ENCODE measurements at regions not wholly inside any gene's neighbourhood (a gene's known extent, or its start where the extent isn't known, plus 50 kb on each side); places are given as distances from the start of the nearest gene placed in this dataset.

GRCh38 chrY:21192694-21193093, 318.4 kb upstream of the RBMY1B start:
- in situ Hi-C loops (cut with MboI; ENCODE audit: low sequenced_read_pairs in 4 of 4): no loop called here
- DNase-seq (no peak), ATAC-seq (no peak)
- Histone ChIP-seq H3K9me3 (no peaks in the 10 kb centered on the region), H3K27ac (no peak overlapping the region), H3K27me3 (no peaks in the 10 kb centered on the region), H3K4me1 (no peaks in the 10 kb centered on the region), H3K4me3 (no peak overlapping the region), H3K36me3 (no peaks in the 10 kb centered on the region)
- TF ChIP-seq CTCF (IDR thresholded peaks at IDR 0.05 in 4 of 5, conservative IDR thresholded peaks at IDR 0.05 in 1 of 5) (no peak), POLR2A (IDR thresholded peaks at IDR 0.05) (no peak)
- intact Hi-C loops (cut with DNase I; ENCODE audit: low total_unique reads): no loop called here

GRCh38 chrY:21200246-21200645, 310.9 kb upstream of the RBMY1B start:
- in situ Hi-C loops (cut with MboI; ENCODE audit: low sequenced_read_pairs in 4 of 4): no loop called here
- ATAC-seq (no peak), DNase-seq (no peak)
- Histone ChIP-seq H3K4me1 (no peaks in the 10 kb centered on the region), H3K4me3 (no peak overlapping the region), H3K9me3 (no peaks in the 10 kb centered on the region), H3K27ac (no peak overlapping the region), H3K27me3 (no peaks in the 10 kb centered on the region), H3K36me3 (no peaks in the 10 kb centered on the region)
- intact Hi-C loops (cut with DNase I; ENCODE audit: low total_unique reads): no loop called here
- no peak for TF ChIP-seq CTCF (IDR thresholded peaks at IDR 0.05 in 4 of 5, conservative IDR thresholded peaks at IDR 0.05 in 1 of 5)
- TF ChIP-seq POLR2A (IDR thresholded peaks at IDR 0.05): no peak

- Histone ChIP-seq H3K9me3 (no peaks in the 10 kb centered on the region), H3K27me3 (no peaks in the 10 kb centered on the region), H3K4me3 (no peak overlapping the region), H3K27ac (no peak overlapping the region), H3K36me3 (no peaks in the 10 kb centered on the region), H3K4me1 (no peaks in the 10 kb centered on the region)
- DNase-seq: no peak
- intact Hi-C loops (cut with DNase I; ENCODE audit: low total_unique reads) (no loop called here), in situ Hi-C loops (cut with MboI; ENCODE audit: low sequenced_read_pairs in 4 of 4) (no loop called here)
- TF ChIP-seq CTCF (IDR thresholded peaks at IDR 0.05 in 4 of 5, conservative IDR thresholded peaks at IDR 0.05 in 1 of 5) (no peak), POLR2A (IDR thresholded peaks at IDR 0.05) (no peak)
- ATAC-seq: no peak
Observed at GRCh38 chrY:21227849-21228248, 283.3 kb upstream of the RBMY1B start.

- H3K27ac ChIP-seq: no peak overlapping the region
- no peak for ATAC-seq
- no peaks in the 10 kb centered on the region for H3K9me3 ChIP-seq
- H3K4me3 ChIP-seq: no peak overlapping the region
- TF ChIP-seq POLR2A (IDR thresholded peaks at IDR 0.05): no peak
- no peak for TF ChIP-seq CTCF (IDR thresholded peaks at IDR 0.05 in 4 of 5, conservative IDR thresholded peaks at IDR 0.05 in 1 of 5)
- in situ Hi-C loops (cut with MboI; ENCODE audit: low sequenced_read_pairs in 4 of 4): no loop called here
- H3K4me1 ChIP-seq: no peaks in the 10 kb centered on the region
- no peak for DNase-seq
- no peaks in the 10 kb centered on the region for H3K36me3 ChIP-seq
- H3K27me3 ChIP-seq: no peaks in the 10 kb centered on the region
- intact Hi-C loops (cut with DNase I; ENCODE audit: low total_unique reads): no loop called here
Observed at GRCh38 chrY:21240221-21240620, 270.9 kb upstream of the RBMY1B start.

GRCh38 chrY:21240662-21241310, 270.4 kb upstream of the RBMY1B start:
- Histone ChIP-seq H3K36me3 (no peaks in the 10 kb centered on the region), H3K27me3 (no peaks in the 10 kb centered on the region), H3K4me3 (no peak overlapping the region), H3K9me3 (no peaks in the 10 kb centered on the region), H3K27ac (no peak overlapping the region), H3K4me1 (no peaks in the 10 kb centered on the region)
- no peak for DNase-seq
- no peak for TF ChIP-seq POLR2A (IDR thresholded peaks at IDR 0.05)
- no peak for TF ChIP-seq CTCF (IDR thresholded peaks at IDR 0.05 in 4 of 5, conservative IDR thresholded peaks at IDR 0.05 in 1 of 5)
- intact Hi-C loops (cut with DNase I; ENCODE audit: low total_unique reads): no loop called here
- in situ Hi-C loops (cut with MboI; ENCODE audit: low sequenced_read_pairs in 4 of 4): no loop called here
- no peak for ATAC-seq
